ENCODE measurements at regions not wholly inside any gene's neighbourhood (a gene's known extent, or its start where the extent isn't known, plus 50 kb on each side); places are given as distances from the start of the nearest gene placed in this dataset.

DNA sequence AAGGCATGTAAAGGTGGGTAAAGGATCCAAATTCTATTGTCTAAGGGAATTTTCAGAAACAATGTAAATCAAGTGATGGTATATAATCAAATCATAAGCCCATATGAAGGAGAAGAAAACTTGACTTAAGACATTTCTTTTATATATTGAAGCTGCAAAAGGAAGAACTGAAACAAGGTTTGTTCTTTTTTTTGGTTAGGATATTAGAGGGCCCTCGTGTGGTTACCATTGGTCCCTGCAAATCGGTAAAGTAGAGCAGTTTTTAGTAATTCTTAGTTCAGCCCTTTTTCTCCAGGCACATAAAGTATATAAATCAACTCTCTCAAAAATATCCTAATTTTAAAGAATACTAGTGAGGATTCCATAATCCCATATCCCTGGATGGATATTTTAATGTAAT is 105.6 kb upstream of the STK17B start:
- TF ChIP-seq REST (IDR thresholded peaks at IDR 0.05; ENCODE audit: low read depth) (no peak), YY1 (IDR thresholded peaks at IDR 0.05; ENCODE audit: low read depth) (no peak), TAF1 (IDR thresholded peaks at IDR 0.05; ENCODE audit: low read depth) (no peak), ZBTB7A (IDR thresholded peaks at IDR 0.05; ENCODE audit: low read depth) (no peak), MAX (IDR thresholded peaks at IDR 0.05) (no peak), EP300 (IDR thresholded peaks at IDR 0.05; ENCODE audit: borderline replicate concordance) (no peak), FOXM1 (IDR thresholded peaks at IDR 0.05; ENCODE audit: borderline replicate concordance, low read depth) (no peak), RAD21 (IDR thresholded peaks at IDR 0.05; ENCODE audit: low read depth) (peak; percentile 62), NFIC (IDR thresholded peaks at IDR 0.05) (no peak), EGR1 (IDR thresholded peaks at IDR 0.05) (no peak), CREB1 (IDR thresholded peaks at IDR 0.05; ENCODE audit: low read depth) (no peak), CEBPB (IDR thresholded peaks at IDR 0.05) (no peak)
